Upper lobe of right lung (tissue), 1 donor: ENCODE measurements at regions not wholly inside any gene's neighbourhood (a gene's known extent, or its start where the extent isn't known, plus 50 kb on each side); places are given as distances from the start of the nearest gene placed in this dataset.

ENCODE experiments used
- ATAC-seq: fragments of 200-7000 bp; cut with Tn5 transposase; one replicate; pipeline ENCODE4 v1.9.1; 2020; ENCODE audit warnings: mild to moderate bottlenecking, moderate library complexity
- DNase-seq: peaks from one replicate; pipeline ENCODE4 v3.0.0-alpha.2; 2020
- H3K27ac ChIP-seq: fragments of 200-600 bp; one replicate; pipeline ENCODE4 v1.8.0; 2022
- H3K27me3 ChIP-seq: fragments of 200-600 bp; one replicate; pipeline ENCODE4 v1.8.0; 2022; ENCODE audit warnings: mild to moderate bottlenecking
- H3K36me3 ChIP-seq: fragments of 200-600 bp; one replicate; pipeline ENCODE4 v1.8.0; 2022
- H3K4me1 ChIP-seq: fragments of 200-600 bp; one replicate; pipeline ENCODE4 v1.8.0; 2022
- H3K4me3 ChIP-seq: fragments of 200-600 bp; one replicate; pipeline ENCODE4 v1.8.0; 2022; ENCODE audit warnings: mild to moderate bottlenecking
- H3K9me3 ChIP-seq: fragments of 200-600 bp; one replicate; pipeline ENCODE4 v1.8.0; 2022
- CTCF ChIP-seq: fragments of 200-600 bp; IDR thresholded peaks from one replicate; pipeline ENCODE4 v1.8.0; 2022; ENCODE audit warnings: antibody characterized with exemption
- intact Hi-C: fragments of 100-400 bp; cut with DNase I; formaldehyde crosslinking; loops from one replicate; pipeline ENCODE4 v1.11.0; 2022
- donor health status: DM: no; HTN: yes; CAD: no; lungs with severe emphysema.

- H3K9me3 ChIP-seq = no peaks in the 10 kb centered on the region
- intact Hi-C loops = no loop called here
- no peak for TF ChIP-seq CTCF
These were observed 153.7 kb upstream of the GYPA start for GRCh38 chr4:144294211-144294610.

GRCh38 chr4:144295286-144295995, 154.9 kb upstream of the GYPA start:
- no peak for TF ChIP-seq CTCF

More at GRCh38 chr4:144294211-144294610, 153.7 kb upstream of the GYPA start:
- Histone ChIP-seq H3K4me3 (no peak overlapping the region), H3K4me1 (no peaks in the 10 kb centered on the region), H3K27ac (no peak overlapping the region), H3K36me3 (no peaks in the 10 kb centered on the region), H3K27me3 (no peaks in the 10 kb centered on the region)
- ATAC-seq (no peak), DNase-seq (no peak)

GRCh38 chr4:144296941-144297340, 156.4 kb upstream of the GYPA start:
- TF ChIP-seq CTCF = no peak
- DNase-seq (no peak), ATAC-seq (no peak)
- Histone ChIP-seq H3K27me3 (no peaks in the 10 kb centered on the region), H3K4me1 (no peaks in the 10 kb centered on the region), H3K4me3 (no peak overlapping the region), H3K27ac (no peak overlapping the region), H3K36me3 (no peaks in the 10 kb centered on the region), H3K9me3 (no peaks in the 10 kb centered on the region)
- intact Hi-C loops = no loop called here

More at GRCh38 chr4:144295286-144295995, 154.9 kb upstream of the GYPA start:
- Histone ChIP-seq H3K27me3 (no peaks in the 10 kb centered on the region), H3K27ac (no peak overlapping the region), H3K36me3 (no peaks in the 10 kb centered on the region), H3K9me3 (no peaks in the 10 kb centered on the region), H3K4me3 (no peak overlapping the region), H3K4me1 (no peaks in the 10 kb centered on the region)
- ATAC-seq (no peak), DNase-seq (no peak)
- intact Hi-C loops = no loop called here

GRCh38 chr4:144298519-144298918, 158.0 kb upstream of the GYPA start:
- Histone ChIP-seq H3K4me1 (no peaks in the 10 kb centered on the region), H3K4me3 (no peak overlapping the region), H3K36me3 (no peaks in the 10 kb centered on the region), H3K27ac (no peak overlapping the region), H3K9me3 (no peaks in the 10 kb centered on the region), H3K27me3 (no peaks in the 10 kb centered on the region)
- intact Hi-C loops = no loop called here
- no peak for TF ChIP-seq CTCF
- ATAC-seq (no peak), DNase-seq (no peak)

GRCh38 chr4:144300616-144301015, 160.1 kb upstream of the GYPA start:
- no peak overlapping the region for H3K4me3 ChIP-seq
- H3K27ac ChIP-seq = no peak overlapping the region
- no peak for ATAC-seq
- no peak for DNase-seq
- intact Hi-C loops = no loop called here
- H3K36me3 ChIP-seq = no peaks in the 10 kb centered on the region
- no peaks in the 10 kb centered on the region for H3K9me3 ChIP-seq
- H3K4me1 ChIP-seq = no peaks in the 10 kb centered on the region
- TF ChIP-seq CTCF = no peak
- no peaks in the 10 kb centered on the region for H3K27me3 ChIP-seq
